Testis (tissue), 2 donors: ENCODE measurements at regions not wholly inside any gene's neighbourhood (a gene's known extent, or its start where the extent isn't known, plus 50 kb on each side); places are given as distances from the start of the nearest gene placed in this dataset.

Experiments
- DNase-seq: peaks from one replicate; pipeline ENCODE4 v3.0.0-alpha.2; 2019
- H3K27ac ChIP-seq, 2 donors: fragments of 200-600 bp; sonication (generic); one replicate each; pipeline ENCODE4 v1.5.1; 2019
- H3K27me3 ChIP-seq: fragments of 200-600 bp; sonication (generic); one replicate; pipeline ENCODE4 v1.5.1; 2019
- H3K36me3 ChIP-seq: fragments of 200-600 bp; sonication (generic); one replicate; pipeline ENCODE4 v1.5.1; 2017; ENCODE audit warnings: low read depth; ENCODE audit errors: missing control alignments
- H3K4me1 ChIP-seq: fragments of 200-600 bp; sonication (generic); one replicate; pipeline ENCODE4 v1.5.1; 2019
- H3K4me3 ChIP-seq, 2 donors: fragments of 200-600 bp; sonication (generic); one replicate each; pipeline ENCODE4 v1.5.1; 2017 to 2019
- H3K9me3 ChIP-seq: fragments of 200-600 bp; sonication (generic); one replicate; pipeline ENCODE4 v1.5.1; 2017
- CTCF ChIP-seq, 3 experiments: fragments of 450-650 bp in 2 of 3; fragments of 200-600 bp in 1 of 3; sonication (generic) in 1 of 3; IDR thresholded peaks; one replicate each; pipeline ENCODE4 v1.5.1; 2016 to 2019; ENCODE audit warnings: antibody characterized with exemption in 3 of 3, mild to moderate bottlenecking in 2 of 3, moderate library complexity in 1 of 3
- POLR2A ChIP-seq: fragments of 450-650 bp; IDR thresholded peaks from one replicate; pipeline ENCODE4 v1.6.1; 2017; ENCODE audit warnings: antibody characterized with exemption, mild to moderate bottlenecking, moderate library complexity
- WGBS, 2 donors: methylation state at CpG; one replicate each; pipeline ENCODE4 v1.1.5; 2018; 5-methylcytosine and 5-hydroxymethylcytosine counted together
- intact Hi-C: fragments of 100-400 bp; cut with DNase I; formaldehyde crosslinking; loops from one replicate; pipeline ENCODE4 v1.15.1; 2023; ENCODE audit warnings: low total_unique reads

- no peak overlapping the region for H3K27ac ChIP-seq
- no peak for TF ChIP-seq CTCF (IDR thresholded peaks at IDR 0.05)
- no peak for TF ChIP-seq POLR2A
- DNase-seq: no peak
- H3K4me3 ChIP-seq: no peak overlapping the region
- no peaks in the 10 kb centered on the region for H3K9me3 ChIP-seq
- intact Hi-C loops: no loop called here
- H3K4me1 ChIP-seq: no peaks in the 10 kb centered on the region
- H3K36me3 ChIP-seq: no peaks in the 10 kb centered on the region
- H3K27me3 ChIP-seq: no peaks in the 10 kb centered on the region
Measured at GRCh38 chr2:192813341-192813740, 618.6 kb upstream of the TMEFF2 start.

GRCh38 chr2:192809173-192809572 lies 614.4 kb upstream of the TMEFF2 start:
- intact Hi-C loops: no loop called here
- Histone ChIP-seq H3K27ac (no peak overlapping the region), H3K27me3 (no peaks in the 10 kb centered on the region), H3K4me1 (no peaks in the 10 kb centered on the region), H3K36me3 (no peaks in the 10 kb centered on the region), H3K4me3 (no peak overlapping the region), H3K9me3 (no peaks in the 10 kb centered on the region)
- WGBS, 2 donors: 80 to 88% methylated on average over 2 of the region's 2 CpGs
- no peak for DNase-seq
- TF ChIP-seq POLR2A (no peak), CTCF (IDR thresholded peaks at IDR 0.05) (no peak)

GRCh38 chr2:192783643-192784042 lies 588.9 kb upstream of the TMEFF2 start:
- H3K9me3 ChIP-seq: no peaks in the 10 kb centered on the region
- H3K4me3 ChIP-seq: no peak overlapping the region
- H3K27me3 ChIP-seq: no peaks in the 10 kb centered on the region
- no peaks in the 10 kb centered on the region for H3K36me3 ChIP-seq
- WGBS, 2 donors: 69 to 86% methylated on average over 3 of the region's 3 CpGs
- no peaks in the 10 kb centered on the region for H3K4me1 ChIP-seq
- no peak for DNase-seq
- no peak for TF ChIP-seq POLR2A
- intact Hi-C loops: no loop called here
- no peak overlapping the region for H3K27ac ChIP-seq

- no peak for DNase-seq
- no peak overlapping the region for H3K4me3 ChIP-seq
- 77 to 81% methylated on average over 6 of the region's 6 CpGs for WGBS, 2 donors
- H3K27ac ChIP-seq: no peak overlapping the region
- H3K36me3 ChIP-seq: no peaks in the 10 kb centered on the region
- TF ChIP-seq CTCF (IDR thresholded peaks at IDR 0.05) (no peak), POLR2A (no peak)
- no peaks in the 10 kb centered on the region for H3K4me1 ChIP-seq
- no peaks in the 10 kb centered on the region for H3K9me3 ChIP-seq
- intact Hi-C loops: no loop called here
- no peaks in the 10 kb centered on the region for H3K27me3 ChIP-seq
Measured at GRCh38 chr2:192775459-192776262, 580.9 kb upstream of the TMEFF2 start.

GRCh38 chr2:192775011-192775410 lies 580.3 kb upstream of the TMEFF2 start:
- no peak overlapping the region for H3K4me3 ChIP-seq
- H3K27ac ChIP-seq: no peak overlapping the region
- TF ChIP-seq CTCF (IDR thresholded peaks at IDR 0.05) (no peak), POLR2A (no peak)
- intact Hi-C loops: no loop called here
- no peak for DNase-seq
- no peaks in the 10 kb centered on the region for H3K36me3 ChIP-seq
- no peaks in the 10 kb centered on the region for H3K4me1 ChIP-seq
- no peaks in the 10 kb centered on the region for H3K27me3 ChIP-seq
- 87 to 96% methylated on average over 4 of the region's 4 CpGs for WGBS, 2 donors
- H3K9me3 ChIP-seq: no peaks in the 10 kb centered on the region
